ENCODE measurements at regions not wholly inside any gene's neighbourhood (a gene's known extent, or its start where the extent isn't known, plus 50 kb on each side); places are given as distances from the start of the nearest gene placed in this dataset.
A peak's percentile ranks its signal among the peaks of the same experiment; 100 is the strongest.

GRCh38 chr10:113298616-113299015, 254.2 kb upstream of the HABP2 start:
- H3K9ac ChIP-seq (ENCODE audit: low read depth, low read length): no peak overlapping the region
- TF ChIP-seq EZH2 (IDR thresholded peaks at IDR 0.05; ENCODE audit: borderline replicate concordance, low read depth, low read length, severe bottlenecking): no peak
- TF ChIP-seq CTCF (IDR thresholded peaks at IDR 0.05; ENCODE audit: borderline replicate concordance, extremely low read depth, low read length, poor library complexity, severe bottlenecking): no peak
- no peak overlapping the region for H2AFZ ChIP-seq (ENCODE audit: low read depth, low read length)
- no peak overlapping the region for H3K4me3 ChIP-seq (ENCODE audit: low read depth in 1 of 2, low read length in 2 of 2)
- no peaks in the 10 kb centered on the region for H3K79me2 ChIP-seq (ENCODE audit: insufficient read depth, low read length)
- no peak for ATAC-seq (ENCODE audit: insufficient read depth, low read depth)
- DNase-seq: no peak
- H4K20me1 ChIP-seq (ENCODE audit: insufficient read depth, low read length): no peaks in the 10 kb centered on the region
- no peaks in the 10 kb centered on the region for H3K4me1 ChIP-seq (ENCODE audit: insufficient read depth, low read length)
- no peaks in the 10 kb centered on the region for H3K27me3 ChIP-seq (ENCODE audit: insufficient read depth, low read length, poor library complexity)
- no peak overlapping the region for H3K27ac ChIP-seq (ENCODE audit: low read length)
- H3K4me2 ChIP-seq (ENCODE audit: insufficient read depth, low read length): no peak overlapping the region
- H3K9me3 ChIP-seq (ENCODE audit: insufficient read depth, low read length, severe bottlenecking): no peaks in the 10 kb centered on the region
- no peaks in the 10 kb centered on the region for H3K36me3 ChIP-seq (ENCODE audit: insufficient read depth, low read length)

DNA sequence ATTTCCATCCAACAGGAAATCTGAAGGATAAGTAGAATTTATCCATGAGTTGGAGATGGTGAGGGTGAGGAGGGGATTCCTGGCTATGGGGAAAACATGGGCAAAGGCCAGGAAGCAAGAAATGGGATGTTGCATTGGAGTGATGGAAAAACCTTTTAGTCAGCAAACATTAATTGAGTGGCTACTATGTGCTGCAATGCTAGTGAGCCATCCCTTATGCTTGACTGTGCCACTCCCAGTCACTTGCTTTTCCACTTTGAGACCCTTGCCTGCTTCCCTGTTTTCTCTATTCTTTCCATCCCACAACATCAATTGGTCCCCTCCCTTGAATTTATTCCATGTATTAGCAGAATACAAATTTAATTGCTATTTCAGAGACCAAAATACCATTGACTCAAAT, 252.7 kb upstream of the HABP2 start:
- DNase-seq (no peak), ATAC-seq (ENCODE audit: insufficient read depth, low read depth) (no peak)
- H3K27me3 ChIP-seq (ENCODE audit: insufficient read depth, low read length, poor library complexity): no peaks in the 10 kb centered on the region
- no peak overlapping the region for H3K9ac ChIP-seq (ENCODE audit: low read depth, low read length)
- no peak overlapping the region for H3K4me2 ChIP-seq (ENCODE audit: insufficient read depth, low read length)
- no peaks in the 10 kb centered on the region for H4K20me1 ChIP-seq (ENCODE audit: insufficient read depth, low read length)
- H2AFZ ChIP-seq (ENCODE audit: low read depth, low read length): no peak overlapping the region
- H3K36me3 ChIP-seq (ENCODE audit: insufficient read depth, low read length): no peaks in the 10 kb centered on the region
- H3K79me2 ChIP-seq (ENCODE audit: insufficient read depth, low read length): no peaks in the 10 kb centered on the region
- H3K4me1 ChIP-seq (ENCODE audit: insufficient read depth, low read length): no peaks in the 10 kb centered on the region
- H3K9me3 ChIP-seq (ENCODE audit: insufficient read depth, low read length, severe bottlenecking): no peaks in the 10 kb centered on the region
- TF ChIP-seq CTCF (IDR thresholded peaks at IDR 0.05; ENCODE audit: borderline replicate concordance, extremely low read depth, low read length, poor library complexity, severe bottlenecking): no peak
- no peak overlapping the region for H3K27ac ChIP-seq (ENCODE audit: low read length)
- no peak overlapping the region for H3K4me3 ChIP-seq (ENCODE audit: low read depth in 1 of 2, low read length in 2 of 2)

DNA sequence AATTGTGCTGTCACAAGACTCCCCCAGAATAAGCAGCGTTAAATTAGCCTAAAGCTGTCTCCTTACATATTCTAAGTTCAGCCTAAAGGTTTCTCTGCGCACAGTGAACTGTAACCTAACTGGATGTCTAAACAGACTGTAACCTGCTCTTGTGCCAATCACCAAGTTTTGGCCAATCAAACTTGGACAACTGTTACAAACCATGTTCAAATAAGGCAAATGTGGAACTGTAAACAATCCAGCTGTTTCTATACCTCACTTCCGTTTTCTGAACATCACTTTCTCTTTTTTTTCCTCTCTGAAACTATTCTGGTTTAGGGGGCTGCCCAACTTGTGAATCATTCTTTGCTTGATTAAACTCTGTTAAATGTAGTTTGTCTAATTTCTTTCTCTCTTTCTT, 252.2 kb upstream of the HABP2 start:
- no peak for ATAC-seq (ENCODE audit: insufficient read depth, low read depth)
- DNase-seq: no peak
- Histone ChIP-seq H3K36me3 (ENCODE audit: insufficient read depth, low read length) (no peaks in the 10 kb centered on the region), H3K4me3 (ENCODE audit: low read depth in 1 of 2, low read length in 2 of 2) (no peak overlapping the region), H3K79me2 (ENCODE audit: insufficient read depth, low read length) (no peaks in the 10 kb centered on the region), H4K20me1 (ENCODE audit: insufficient read depth, low read length) (no peaks in the 10 kb centered on the region), H3K27me3 (ENCODE audit: insufficient read depth, low read length, poor library complexity) (no peaks in the 10 kb centered on the region), H3K9ac (ENCODE audit: low read depth, low read length) (no peak overlapping the region), H2AFZ (ENCODE audit: low read depth, low read length) (no peak overlapping the region), H3K27ac (ENCODE audit: low read length) (no peak overlapping the region), H3K9me3 (ENCODE audit: insufficient read depth, low read length, severe bottlenecking) (no peaks in the 10 kb centered on the region), H3K4me1 (ENCODE audit: insufficient read depth, low read length) (no peaks in the 10 kb centered on the region), H3K4me2 (ENCODE audit: insufficient read depth, low read length) (no peak overlapping the region)
- TF ChIP-seq CTCF (IDR thresholded peaks at IDR 0.05; ENCODE audit: borderline replicate concordance, extremely low read depth, low read length, poor library complexity, severe bottlenecking) (no peak), EZH2 (IDR thresholded peaks at IDR 0.05; ENCODE audit: borderline replicate concordance, low read depth, low read length, severe bottlenecking) (no peak)

- Histone ChIP-seq H3K36me3 (ENCODE audit: insufficient read depth, low read length) (no peaks in the 10 kb centered on the region), H3K4me1 (ENCODE audit: insufficient read depth, low read length) (no peaks in the 10 kb centered on the region), H3K9ac (ENCODE audit: low read depth, low read length) (no peak overlapping the region), H3K9me3 (ENCODE audit: insufficient read depth, low read length, severe bottlenecking) (no peaks in the 10 kb centered on the region), H3K79me2 (ENCODE audit: insufficient read depth, low read length) (no peaks in the 10 kb centered on the region), H3K4me2 (ENCODE audit: insufficient read depth, low read length) (no peak overlapping the region), H3K27ac (ENCODE audit: low read length) (no peak overlapping the region), H4K20me1 (ENCODE audit: insufficient read depth, low read length) (no peaks in the 10 kb centered on the region), H3K4me3 (ENCODE audit: low read depth in 1 of 2, low read length in 2 of 2) (no peak overlapping the region), H3K27me3 (ENCODE audit: insufficient read depth, low read length, poor library complexity) (no peaks in the 10 kb centered on the region), H2AFZ (ENCODE audit: low read depth, low read length) (no peak overlapping the region)
- peak; percentile 22 for DNase-seq
- peak; percentile 44 for TF ChIP-seq CTCF (IDR thresholded peaks at IDR 0.05; ENCODE audit: borderline replicate concordance, extremely low read depth, low read length, poor library complexity, severe bottlenecking)
- no peak for TF ChIP-seq EZH2 (IDR thresholded peaks at IDR 0.05; ENCODE audit: borderline replicate concordance, low read depth, low read length, severe bottlenecking)
- no peak for ATAC-seq (ENCODE audit: insufficient read depth, low read depth)
These were observed 251.4 kb upstream of the HABP2 start for GRCh38 chr10:113301342-113301984.
